ENCODE measurements at regions not wholly inside any gene's neighbourhood (a gene's known extent, or its start where the extent isn't known, plus 50 kb on each side); places are given as distances from the start of the nearest gene placed in this dataset.

GRCh38 chr3:148092624-148093347 lies 604.9 kb upstream of the AGTR1 start:
- no peak for TF ChIP-seq ELK1 (IDR thresholded peaks at IDR 0.05; ENCODE audit: borderline replicate concordance, low read depth, low read length)
- no peak for TF ChIP-seq MAFK (IDR thresholded peaks at IDR 0.05; ENCODE audit: low read depth, low read length)
- no peak for TF ChIP-seq CTCF (conservative IDR thresholded peaks at IDR 0.05; ENCODE audit: low read depth, low read length)
- TF ChIP-seq USF2 (IDR thresholded peaks at IDR 0.05; ENCODE audit: low read depth, low read length): no peak
- no peak for TF ChIP-seq POLR2A (IDR thresholded peaks at IDR 0.05; ENCODE audit: low read depth, low read length)
- no peak for TF ChIP-seq CHD1 (IDR thresholded peaks at IDR 0.05; ENCODE audit: low read depth, low read length)
- TF ChIP-seq CEBPB (IDR thresholded peaks at IDR 0.05; ENCODE audit: low read depth, low read length): no peak

Measured in IMR-90 (cell line).